ENCODE measurements at regions not wholly inside any gene's neighbourhood (a gene's known extent, or its start where the extent isn't known, plus 50 kb on each side); places are given as distances from the start of the nearest gene placed in this dataset.

DNA sequence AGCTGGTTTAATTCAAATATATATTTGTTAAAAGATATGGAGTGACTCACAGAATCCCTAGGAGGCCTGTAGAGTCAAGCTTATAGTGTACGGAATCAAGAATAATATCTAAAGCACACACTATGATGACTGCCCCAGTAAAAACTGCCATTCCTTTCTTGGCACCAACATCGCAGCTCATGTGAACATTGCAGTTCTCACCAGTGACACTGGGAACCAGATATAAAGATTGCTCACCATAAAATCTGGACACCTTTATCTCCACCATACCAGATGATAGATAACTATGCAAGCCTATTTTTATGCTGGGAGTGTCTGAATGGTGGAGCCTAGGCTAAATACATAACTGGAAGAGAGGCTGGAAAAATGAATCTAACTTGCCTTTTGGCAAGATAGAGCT lies 463.9 kb upstream of the TBX3 start:
- Histone ChIP-seq H3K4me1 (ENCODE audit: control insufficient read depth, insufficient read depth, low read length, poor library complexity, severe bottlenecking) (no peaks in the 10 kb centered on the region), H3K27me3 (ENCODE audit: control insufficient read depth, insufficient read depth, low read length) (no peaks in the 10 kb centered on the region), H3K4me3 (ENCODE audit: low read depth, low read length) (no peak overlapping the region), H3K9me3 (ENCODE audit: control insufficient read depth in 2 of 2, low read length in 2 of 2) (no peaks in the 10 kb centered on the region), H3K27ac (ENCODE audit: insufficient read depth, low read length, poor library complexity, severe bottlenecking) (no peak overlapping the region), H3K36me3 (ENCODE audit: control insufficient read depth, insufficient read depth, low read length) (no peaks in the 10 kb centered on the region)
- DNase-seq (no peak), ATAC-seq (ENCODE audit: low read depth in 2 of 2) (no peak)
- no peak overlapping the region for H3K27ac Mint-ChIP-seq
- no peaks in the 10 kb centered on the region for H3K27me3 Mint-ChIP-seq
- no peaks in the 10 kb centered on the region for H3K4me1 Mint-ChIP-seq
- no peak overlapping the region for H3K4me3 Mint-ChIP-seq
- H3K9me3 Mint-ChIP-seq: peaks cover 0 to 6% (median 3%) of the 10 kb centered on the region in 7 donors
- H3K36me3 Mint-ChIP-seq: no peaks in the 10 kb centered on the region

DNA sequence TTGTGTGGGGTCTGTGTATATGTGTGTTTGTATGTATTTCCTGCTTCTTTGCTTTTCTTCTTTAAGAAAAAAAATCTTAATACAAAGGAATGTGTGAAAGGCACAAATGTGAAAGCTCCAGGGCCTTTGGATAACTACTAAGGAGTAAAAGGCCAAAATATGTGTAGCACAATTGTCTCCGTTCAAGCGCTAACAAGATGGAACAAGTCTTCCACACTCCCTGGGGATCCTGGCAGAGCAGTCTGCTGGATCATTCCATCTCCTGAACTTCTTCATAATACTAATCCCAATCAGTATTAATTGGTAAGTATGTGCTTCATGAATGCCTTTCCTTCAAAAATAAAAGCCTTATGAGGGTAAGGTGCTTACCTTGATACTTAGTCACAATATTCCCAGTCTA lies 462.5 kb upstream of the TBX3 start:
- Mint-ChIP-seq H3K4me3 (no peak overlapping the region), H3K4me1 (no peaks in the 10 kb centered on the region), H3K36me3 (no peaks in the 10 kb centered on the region), H3K9me3 (peaks cover 0 to 4% (median 3%) of the 10 kb centered on the region in 7 donors), H3K27me3 (no peaks in the 10 kb centered on the region), H3K27ac (no peak overlapping the region)
- DNase-seq: no peak
- no peaks in the 10 kb centered on the region for H3K27me3 ChIP-seq (ENCODE audit: control insufficient read depth, insufficient read depth, low read length)
- H3K4me1 ChIP-seq (ENCODE audit: control insufficient read depth, insufficient read depth, low read length, poor library complexity, severe bottlenecking): no peaks in the 10 kb centered on the region
- ATAC-seq (ENCODE audit: low read depth in 2 of 2): no peak
- no peaks in the 10 kb centered on the region for H3K36me3 ChIP-seq (ENCODE audit: control insufficient read depth, insufficient read depth, low read length)
- H3K9me3 ChIP-seq (ENCODE audit: control insufficient read depth in 2 of 2, low read length in 2 of 2): no peaks in the 10 kb centered on the region
- no peak overlapping the region for H3K27ac ChIP-seq (ENCODE audit: insufficient read depth, low read length, poor library complexity, severe bottlenecking)
- H3K4me3 ChIP-seq (ENCODE audit: low read depth, low read length): no peak overlapping the region

DNA sequence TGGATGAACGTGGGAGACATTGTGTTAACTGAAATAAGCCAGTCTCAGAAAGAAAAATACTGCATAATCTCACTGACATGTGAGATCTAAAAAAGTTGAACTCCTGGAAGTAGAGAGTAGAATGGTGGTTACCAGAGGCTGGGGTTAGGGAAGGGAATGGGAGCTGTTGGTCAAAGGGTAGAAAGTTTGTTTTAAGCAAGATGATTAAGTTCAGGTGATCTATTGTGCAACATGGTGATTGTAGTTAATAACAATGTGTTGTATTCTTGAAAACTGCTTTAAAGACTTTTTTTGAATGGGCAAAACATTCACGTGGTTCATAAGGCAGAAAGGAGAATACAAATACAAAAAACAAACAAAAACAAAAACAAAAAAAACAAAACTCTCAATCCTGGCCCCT lies 460.4 kb upstream of the TBX3 start:
- ATAC-seq (ENCODE audit: low read depth in 2 of 2) (no peak), DNase-seq (no peak)
- Histone ChIP-seq H3K27me3 (ENCODE audit: control insufficient read depth, insufficient read depth, low read length) (no peaks in the 10 kb centered on the region), H3K4me3 (ENCODE audit: low read depth, low read length) (no peak overlapping the region), H3K27ac (ENCODE audit: insufficient read depth, low read length, poor library complexity, severe bottlenecking) (no peak overlapping the region), H3K36me3 (ENCODE audit: control insufficient read depth, insufficient read depth, low read length) (no peaks in the 10 kb centered on the region), H3K4me1 (ENCODE audit: control insufficient read depth, insufficient read depth, low read length, poor library complexity, severe bottlenecking) (no peaks in the 10 kb centered on the region), H3K9me3 (ENCODE audit: control insufficient read depth in 2 of 2, low read length in 2 of 2) (no peaks in the 10 kb centered on the region)
- H3K4me1 Mint-ChIP-seq: no peaks in the 10 kb centered on the region
- H3K27me3 Mint-ChIP-seq: no peaks in the 10 kb centered on the region
- H3K4me3 Mint-ChIP-seq: no peak overlapping the region
- H3K27ac Mint-ChIP-seq: no peak overlapping the region
- H3K36me3 Mint-ChIP-seq: no peaks in the 10 kb centered on the region
- H3K9me3 Mint-ChIP-seq: peaks cover 0 to 4% (median 2%) of the 10 kb centered on the region in 7 donors

GRCh38 chr12:115140981-115141655 lies 457.1 kb upstream of the TBX3 start:
- Histone ChIP-seq H3K4me3 (ENCODE audit: low read depth, low read length) (no peak overlapping the region), H3K36me3 (ENCODE audit: control insufficient read depth, insufficient read depth, low read length) (no peaks in the 10 kb centered on the region), H3K9me3 (ENCODE audit: control insufficient read depth in 2 of 2, low read length in 2 of 2) (no peaks in the 10 kb centered on the region), H3K27ac (ENCODE audit: insufficient read depth, low read length, poor library complexity, severe bottlenecking) (no peak overlapping the region), H3K4me1 (ENCODE audit: control insufficient read depth, insufficient read depth, low read length, poor library complexity, severe bottlenecking) (no peaks in the 10 kb centered on the region), H3K27me3 (ENCODE audit: control insufficient read depth, insufficient read depth, low read length) (no peaks in the 10 kb centered on the region)
- Mint-ChIP-seq H3K4me1 (no peaks in the 10 kb centered on the region), H3K4me3 (no peak overlapping the region), H3K27ac (no peak overlapping the region), H3K9me3 (peaks cover 0 to 9% (median 2%) of the 10 kb centered on the region in 7 donors), H3K36me3 (no peaks in the 10 kb centered on the region), H3K27me3 (no peaks in the 10 kb centered on the region)
- DNase-seq: no peak
- no peak for ATAC-seq (ENCODE audit: low read depth in 2 of 2)

- no peak for DNase-seq
- peaks cover 0 to 10% (median 5%) of the 10 kb centered on the region in 7 donors for H3K9me3 Mint-ChIP-seq
- no peak overlapping the region for H3K4me3 ChIP-seq (ENCODE audit: low read depth, low read length)
- no peaks in the 10 kb centered on the region for H3K27me3 Mint-ChIP-seq
- no peaks in the 10 kb centered on the region for H3K4me1 Mint-ChIP-seq
- H3K36me3 Mint-ChIP-seq: no peaks in the 10 kb centered on the region
- no peak overlapping the region for H3K4me3 Mint-ChIP-seq
- no peaks in the 10 kb centered on the region for H3K27me3 ChIP-seq (ENCODE audit: control insufficient read depth, insufficient read depth, low read length)
- H3K36me3 ChIP-seq (ENCODE audit: control insufficient read depth, insufficient read depth, low read length): no peaks in the 10 kb centered on the region
- H3K27ac ChIP-seq (ENCODE audit: insufficient read depth, low read length, poor library complexity, severe bottlenecking): no peak overlapping the region
- H3K4me1 ChIP-seq (ENCODE audit: control insufficient read depth, insufficient read depth, low read length, poor library complexity, severe bottlenecking): no peaks in the 10 kb centered on the region
- no peak overlapping the region for H3K27ac Mint-ChIP-seq
- H3K9me3 ChIP-seq (ENCODE audit: control insufficient read depth in 2 of 2, low read length in 2 of 2): no peaks in the 10 kb centered on the region
- no peak for ATAC-seq (ENCODE audit: low read depth in 2 of 2)
Measured at GRCh38 chr12:115137812-115138521, 454.0 kb upstream of the TBX3 start.

DNA sequence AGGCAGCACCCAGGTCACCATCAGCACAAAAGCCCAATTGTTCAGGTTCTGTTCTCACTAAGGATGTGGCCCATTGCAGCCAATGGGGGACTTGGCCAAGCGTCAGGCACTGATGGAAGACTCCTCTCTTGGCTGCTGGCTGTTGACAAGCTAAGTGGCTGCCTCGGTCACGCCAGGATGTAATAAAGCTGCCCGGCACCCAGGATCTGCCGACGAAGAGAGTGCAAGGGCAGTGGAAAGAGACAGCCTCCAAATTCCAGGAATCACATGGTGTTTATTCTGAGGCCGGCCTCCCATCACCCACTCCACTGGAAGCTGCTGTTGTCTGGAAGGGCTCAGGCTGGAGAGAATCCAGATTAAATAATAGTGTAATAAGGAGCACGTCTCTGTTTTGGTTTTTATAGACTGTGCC lies 451.8 kb upstream of the TBX3 start:
- Mint-ChIP-seq H3K27ac (no peak overlapping the region), H3K9me3 (peaks cover 0 to 10% (median 6%) of the 10 kb centered on the region in 7 donors), H3K4me1 (no peaks in the 10 kb centered on the region), H3K4me3 (no peak overlapping the region), H3K27me3 (no peaks in the 10 kb centered on the region), H3K36me3 (no peaks in the 10 kb centered on the region)
- Histone ChIP-seq H3K27me3 (ENCODE audit: control insufficient read depth, insufficient read depth, low read length) (no peaks in the 10 kb centered on the region), H3K4me1 (ENCODE audit: control insufficient read depth, insufficient read depth, low read length, poor library complexity, severe bottlenecking) (no peaks in the 10 kb centered on the region), H3K36me3 (ENCODE audit: control insufficient read depth, insufficient read depth, low read length) (no peaks in the 10 kb centered on the region), H3K9me3 (ENCODE audit: control insufficient read depth in 2 of 2, low read length in 2 of 2) (no peaks in the 10 kb centered on the region), H3K27ac (ENCODE audit: insufficient read depth, low read length, poor library complexity, severe bottlenecking) (no peak overlapping the region), H3K4me3 (ENCODE audit: low read depth, low read length) (no peak overlapping the region)
- DNase-seq (no peak), ATAC-seq (ENCODE audit: low read depth in 2 of 2) (no peak)

DNA sequence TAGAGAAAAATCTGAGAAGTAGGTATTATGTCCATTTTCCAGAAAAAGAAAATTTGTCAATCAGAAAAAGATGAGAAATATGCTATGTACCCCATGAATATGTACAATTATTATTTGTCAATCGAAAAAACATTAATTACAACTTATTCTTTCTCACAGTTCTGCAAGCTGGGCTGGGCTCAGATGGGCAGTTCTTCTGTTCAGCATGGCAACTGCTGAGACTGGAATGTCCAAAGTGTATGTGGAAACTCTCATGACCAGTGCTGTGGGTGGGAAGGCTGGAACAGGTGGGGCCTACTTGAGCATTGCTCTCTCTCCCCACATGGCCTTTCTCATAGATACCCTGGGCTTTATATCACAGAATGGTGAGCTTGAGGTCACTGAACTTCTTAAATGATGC lies 450.3 kb upstream of the TBX3 start:
- Mint-ChIP-seq H3K9me3 (peaks cover 0 to 10% (median 5%) of the 10 kb centered on the region in 7 donors), H3K27me3 (no peaks in the 10 kb centered on the region), H3K36me3 (no peaks in the 10 kb centered on the region), H3K27ac (no peak overlapping the region), H3K4me1 (no peaks in the 10 kb centered on the region), H3K4me3 (no peak overlapping the region)
- H3K4me3 ChIP-seq (ENCODE audit: low read depth, low read length): no peak overlapping the region
- no peaks in the 10 kb centered on the region for H3K4me1 ChIP-seq (ENCODE audit: control insufficient read depth, insufficient read depth, low read length, poor library complexity, severe bottlenecking)
- no peaks in the 10 kb centered on the region for H3K9me3 ChIP-seq (ENCODE audit: control insufficient read depth in 2 of 2, low read length in 2 of 2)
- ATAC-seq (ENCODE audit: low read depth in 2 of 2) (no peak), DNase-seq (no peak)
- no peaks in the 10 kb centered on the region for H3K36me3 ChIP-seq (ENCODE audit: control insufficient read depth, insufficient read depth, low read length)
- H3K27ac ChIP-seq (ENCODE audit: insufficient read depth, low read length, poor library complexity, severe bottlenecking): no peak overlapping the region
- no peaks in the 10 kb centered on the region for H3K27me3 ChIP-seq (ENCODE audit: control insufficient read depth, insufficient read depth, low read length)

- Histone ChIP-seq H3K27ac (ENCODE audit: insufficient read depth, low read length, poor library complexity, severe bottlenecking) (no peak overlapping the region), H3K4me3 (ENCODE audit: low read depth, low read length) (no peak overlapping the region), H3K27me3 (ENCODE audit: control insufficient read depth, insufficient read depth, low read length) (no peaks in the 10 kb centered on the region), H3K4me1 (ENCODE audit: control insufficient read depth, insufficient read depth, low read length, poor library complexity, severe bottlenecking) (no peaks in the 10 kb centered on the region), H3K9me3 (ENCODE audit: control insufficient read depth in 2 of 2, low read length in 2 of 2) (no peaks in the 10 kb centered on the region), H3K36me3 (ENCODE audit: control insufficient read depth, insufficient read depth, low read length) (no peaks in the 10 kb centered on the region)
- Mint-ChIP-seq H3K27me3 (no peaks in the 10 kb centered on the region), H3K4me1 (no peaks in the 10 kb centered on the region), H3K9me3 (peaks cover 0 to 14% (median 2%) of the 10 kb centered on the region in 7 donors), H3K36me3 (no peaks in the 10 kb centered on the region), H3K27ac (no peak overlapping the region), H3K4me3 (no peak overlapping the region)
- no peak for DNase-seq
- no peak for ATAC-seq (ENCODE audit: low read depth in 2 of 2)
Measured at GRCh38 chr12:115132905-115133304, 448.9 kb upstream of the TBX3 start.
